Hepatocyte (in vitro differentiated cells): ENCODE measurements at regions not wholly inside any gene's neighbourhood (a gene's known extent, or its start where the extent isn't known, plus 50 kb on each side); places are given as distances from the start of the nearest gene placed in this dataset.

Experiments
- CTCF ChIP-seq: fragments of 200-600 bp; sonication (generic); IDR thresholded peaks from 2 replicates; pipeline ENCODE4 v1.5.1; 2016; ENCODE audit warnings: antibody characterized with exemption, mild to moderate bottlenecking; ENCODE audit not compliant: poor library complexity
- EZH2phosphoT487 ChIP-seq: fragments of 200-600 bp; sonication (generic); IDR thresholded peaks from one replicate; pipeline ENCODE4 v1.6.1; 2018; ENCODE audit warnings: antibody characterized with exemption, mild to moderate bottlenecking, low read depth, moderate library complexity; ENCODE audit not compliant: unreplicated experiment, severe bottlenecking

- TF ChIP-seq CTCF (no peak), EZH2phosphoT487 (no peak)
Measured at GRCh38 chr21:29436650-29437049, 137.9 kb downstream of the BACH1 start.
